ENCODE measurements at regions not wholly inside any gene's neighbourhood (a gene's known extent, or its start where the extent isn't known, plus 50 kb on each side); places are given as distances from the start of the nearest gene placed in this dataset.
"Not testable (repeated sequence)": the region's sequence is repeated elsewhere in the genome, so short reads cannot be mapped to it uniquely, and the experiment has no call there.

DNA sequence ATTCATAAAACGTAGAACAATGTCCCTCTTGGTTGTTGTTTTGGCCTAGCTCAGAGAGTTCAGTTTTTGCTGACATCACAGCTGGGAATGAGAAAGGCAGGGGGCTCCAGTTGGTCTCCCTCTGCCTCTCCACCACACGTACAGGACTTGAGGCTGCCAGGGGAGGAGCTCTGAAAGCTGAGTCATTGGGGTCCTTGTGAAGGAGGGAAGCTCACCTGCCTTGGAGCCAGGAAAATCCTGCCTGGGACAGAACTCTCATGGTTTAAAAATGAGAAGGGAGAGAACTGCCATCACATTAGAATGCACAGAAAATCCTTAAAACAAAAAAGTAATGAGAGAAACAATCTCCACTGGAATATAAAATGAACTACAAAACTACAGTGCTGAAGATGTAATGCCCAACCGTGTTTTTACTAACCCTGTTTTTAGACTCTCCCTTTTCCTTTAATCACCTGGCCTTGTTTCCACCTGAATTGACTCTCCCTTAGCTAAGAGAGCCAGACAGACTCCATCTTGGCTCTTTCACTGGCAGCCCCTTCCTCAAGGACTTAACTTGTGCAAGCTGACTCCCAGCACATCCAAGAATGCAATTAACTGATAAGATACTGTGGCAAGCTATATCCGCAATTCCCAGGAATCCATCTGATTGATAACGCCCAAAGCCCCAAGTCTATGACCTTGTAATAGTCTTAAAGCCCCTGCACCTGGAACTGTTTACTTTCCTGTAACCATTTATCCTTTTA is 58.6 kb upstream of the TARP start:
- DNase-seq = not testable (repeated sequence)

DNA sequence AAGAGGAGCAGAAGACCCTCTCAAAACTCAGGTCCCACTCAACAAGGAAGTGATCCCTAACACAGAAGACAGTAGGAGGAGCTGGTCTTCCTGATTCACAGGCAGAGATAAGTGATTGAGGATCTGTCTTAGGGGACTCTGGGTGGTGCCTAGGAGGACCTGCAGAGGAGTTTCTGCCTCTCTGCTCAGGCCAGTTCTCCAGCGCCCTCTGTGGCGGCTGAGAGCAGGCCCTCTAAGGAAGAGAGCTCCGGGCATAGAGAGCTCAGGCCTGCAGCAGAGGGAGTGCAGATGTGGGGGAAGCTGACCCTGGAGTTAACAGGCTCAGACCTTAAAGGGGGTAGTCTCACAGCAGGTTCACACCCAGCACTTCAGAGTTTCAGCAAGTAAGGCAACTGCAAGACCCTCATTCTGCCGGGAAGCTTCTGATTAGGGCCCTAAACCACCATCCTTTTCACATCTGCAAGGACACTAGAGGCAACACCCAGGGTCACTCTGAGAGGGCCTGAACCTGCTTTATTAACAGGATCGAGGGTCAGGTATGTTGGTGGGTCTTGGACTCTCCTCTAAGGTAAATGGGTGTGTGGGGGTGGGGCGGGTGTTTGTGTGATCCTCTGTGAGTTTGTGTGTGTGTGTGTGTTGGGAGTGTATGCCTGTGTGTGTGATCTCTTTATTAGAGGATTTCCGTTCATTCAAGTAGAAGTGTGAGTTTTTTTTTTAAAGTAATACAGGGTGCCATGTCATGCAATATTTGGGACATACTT is 57.6 kb upstream of the TARP start:
- peak; percentile 54 to 62 for DNase-seq

- DNase-seq = no peak
These were observed 56.6 kb upstream of the TARP start for GRCh38 chr7:38330039-38330438.

DNA sequence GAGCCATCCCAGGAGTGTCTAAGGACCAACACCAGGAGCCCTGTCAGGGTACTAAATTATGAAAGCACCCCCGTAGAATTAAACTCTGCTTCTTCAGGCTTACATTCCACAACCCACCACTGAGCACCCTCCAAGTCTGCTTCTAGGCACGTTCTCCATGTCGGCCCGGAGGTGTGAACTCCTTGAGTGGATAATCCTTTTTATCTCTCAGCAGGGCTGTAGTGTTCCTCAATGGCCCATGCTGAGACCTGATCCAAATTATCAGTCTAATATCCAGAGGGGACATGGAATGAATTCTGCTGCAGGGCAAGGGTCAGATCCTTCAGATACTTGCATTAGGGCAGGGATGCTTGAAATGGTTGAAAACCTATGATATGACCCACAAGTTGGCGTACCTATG is 55.9 kb upstream of the TARP start:
- DNase-seq = no peak

GRCh38 chr7:38328814-38329213 is 55.4 kb upstream of the TARP start:
- no peak for DNase-seq

DNA sequence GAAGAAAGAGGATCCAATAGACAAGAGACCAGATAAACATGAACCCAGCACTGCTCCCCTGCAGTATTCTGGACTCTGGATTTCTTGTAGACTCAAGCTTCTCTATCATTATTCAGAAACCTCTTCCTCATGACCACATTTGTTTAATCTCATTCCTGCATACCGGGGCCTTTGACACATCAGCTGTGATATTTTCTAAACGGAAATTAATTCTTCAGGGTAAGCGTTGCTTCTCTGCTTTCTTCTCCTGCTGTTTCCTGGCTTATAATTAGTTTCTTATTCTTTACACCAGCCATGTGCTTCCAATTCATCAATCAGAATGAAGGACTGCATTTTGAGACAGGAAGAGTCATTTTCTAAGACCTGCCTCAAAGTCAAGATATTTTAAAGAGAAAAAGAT is 54.2 kb upstream of the TARP start:
- no peak for DNase-seq

All from Kasumi-1 (cell line).